ENCODE measurements at regions not wholly inside any gene's neighbourhood (a gene's known extent, or its start where the extent isn't known, plus 50 kb on each side); places are given as distances from the start of the nearest gene placed in this dataset.

DNA sequence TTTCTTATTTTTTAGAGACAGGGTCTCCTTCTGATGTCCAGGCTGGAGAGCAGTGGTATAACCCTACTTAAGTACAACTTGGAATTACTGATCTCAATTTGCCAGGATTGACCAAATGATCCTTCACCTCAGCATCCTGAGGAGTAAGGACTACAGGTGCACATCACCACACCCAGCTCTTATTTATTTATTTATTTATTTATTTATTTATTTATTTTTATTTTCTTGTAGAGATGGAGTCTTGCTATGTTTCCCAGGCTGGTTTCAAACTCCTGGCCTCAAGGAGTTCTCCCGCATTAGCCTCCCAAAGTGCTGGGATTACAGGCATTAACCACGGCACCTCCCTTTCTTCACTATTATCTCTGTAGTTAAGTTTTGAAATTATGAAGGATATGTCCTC lies 117.5 kb upstream of the NEGR1 start:
- TF ChIP-seq CTCF (IDR thresholded peaks at IDR 0.05; ENCODE audit: low read length): no peak
- TF ChIP-seq EZH2phosphoT487 (IDR thresholded peaks at IDR 0.05; ENCODE audit: low read length): no peak
